Right renal pelvis (tissue), 4 donors: ENCODE measurements at regions not wholly inside any gene's neighbourhood (a gene's known extent, or its start where the extent isn't known, plus 50 kb on each side); places are given as distances from the start of the nearest gene placed in this dataset.

ENCODE experiments used
- DNase-seq, 4 donors: peaks; one replicate each; pipeline ENCODE4 v3.0.0-alpha.2; 2013; ENCODE audit warnings: low read depth in 4 of 4, low spot score in 3 of 4, missing footprints in 1 of 4

DNA sequence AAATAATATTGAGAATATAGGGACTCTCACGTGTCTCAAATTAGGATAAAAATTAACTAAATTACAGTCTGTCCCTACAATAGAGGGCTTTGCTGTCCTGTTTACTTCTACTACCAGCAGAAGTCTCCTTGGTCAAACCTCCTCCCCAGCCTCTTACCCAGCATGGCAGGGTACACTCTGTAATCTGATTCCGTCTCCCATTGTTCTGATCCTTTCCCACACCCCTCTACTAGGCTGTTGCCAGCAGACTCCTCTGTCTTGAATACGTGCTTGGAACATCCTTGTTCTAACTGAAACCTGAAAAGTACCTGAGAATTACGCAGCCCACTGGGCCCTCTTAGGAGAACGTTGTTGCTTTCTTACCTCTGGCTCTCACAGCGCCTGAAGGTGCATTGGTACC is 112.2 kb upstream of the PREP start:
- no peak for DNase-seq

- DNase-seq = no peak
Measured at GRCh38 chr6:105514306-105514705, 111.4 kb upstream of the PREP start.

DNA sequence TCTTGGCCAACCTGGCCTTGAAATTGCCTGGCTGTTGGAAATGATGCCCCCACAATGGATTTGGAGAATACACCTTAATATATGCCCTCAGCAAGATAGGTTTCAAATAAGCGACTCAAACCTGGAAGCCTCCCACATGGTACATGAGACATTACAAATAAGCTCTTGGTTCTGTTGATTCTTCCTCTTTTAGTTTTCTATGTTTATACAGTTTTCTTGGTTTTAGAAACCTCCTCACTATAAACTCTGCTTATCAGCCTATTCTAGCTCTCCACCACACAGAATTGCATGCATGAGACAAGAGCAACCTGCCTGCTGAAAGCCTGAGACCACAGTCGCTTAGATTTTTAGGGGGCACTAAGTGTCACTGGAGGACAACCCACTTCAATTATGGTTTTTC is 108.8 kb upstream of the PREP start:
- DNase-seq = no peak

DNA sequence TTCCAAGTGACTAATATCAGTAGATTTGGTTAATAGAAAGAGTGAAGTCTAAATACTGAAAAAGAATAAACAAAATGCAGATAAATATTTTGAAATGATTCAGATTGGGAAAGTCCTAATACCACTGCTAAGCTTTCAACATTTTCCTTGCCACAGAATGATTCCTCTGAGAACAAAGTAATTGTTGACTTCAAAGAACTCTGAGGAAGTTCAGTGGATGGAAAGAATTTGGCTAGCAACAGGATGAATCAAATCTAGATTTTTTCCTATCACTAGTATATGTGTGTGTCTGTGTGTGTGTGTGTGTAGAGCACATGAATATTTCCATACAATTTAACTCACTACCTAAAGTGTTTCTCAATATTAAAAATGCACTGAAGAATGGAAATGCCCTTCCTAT is 107.9 kb upstream of the PREP start:
- no peak for DNase-seq

GRCh38 chr6:105509506-105510331 is 106.8 kb upstream of the PREP start:
- no peak for DNase-seq

- no peak for DNase-seq
Measured at GRCh38 chr6:105507811-105508210, 104.9 kb upstream of the PREP start.

DNA sequence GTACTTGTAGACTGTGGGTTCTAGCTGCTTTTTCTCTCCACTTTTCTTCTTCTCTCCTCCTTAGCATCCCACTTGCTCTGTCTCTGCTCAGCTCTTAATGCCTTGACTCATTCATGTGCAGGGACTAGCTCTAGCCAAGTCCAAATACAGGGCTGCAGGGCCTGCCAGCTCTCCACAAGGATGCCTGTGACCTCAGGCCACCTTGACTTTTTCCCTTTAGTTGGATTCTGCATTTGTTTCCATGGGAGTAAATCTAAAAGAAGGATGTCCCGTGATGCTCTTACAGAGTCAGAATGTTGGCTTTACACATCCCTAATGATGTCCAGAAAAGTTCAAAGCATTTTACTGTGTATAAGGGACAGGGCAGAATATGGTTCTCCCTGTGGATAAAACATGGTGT is 101.8 kb upstream of the PREP start:
- DNase-seq = no peak

DNA sequence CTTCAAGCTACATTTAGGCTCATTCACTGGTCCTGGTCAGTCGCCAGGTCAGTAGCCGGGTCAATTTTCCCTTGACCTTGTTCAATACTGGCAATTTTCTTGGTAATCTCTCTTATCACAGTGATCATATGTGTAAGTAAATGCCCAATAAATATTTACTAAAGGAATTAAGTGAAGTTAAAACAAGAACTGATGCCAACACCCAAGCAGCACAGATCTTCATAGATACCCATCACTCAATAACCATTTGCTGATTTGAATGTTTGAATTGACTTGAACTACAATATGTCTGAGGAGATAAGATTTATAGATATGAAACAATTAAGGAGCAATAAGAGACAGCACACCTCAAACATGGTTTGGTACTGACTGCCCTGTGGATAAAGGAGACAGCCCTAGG is 100.8 kb upstream of the PREP start:
- DNase-seq = no peak

DNA sequence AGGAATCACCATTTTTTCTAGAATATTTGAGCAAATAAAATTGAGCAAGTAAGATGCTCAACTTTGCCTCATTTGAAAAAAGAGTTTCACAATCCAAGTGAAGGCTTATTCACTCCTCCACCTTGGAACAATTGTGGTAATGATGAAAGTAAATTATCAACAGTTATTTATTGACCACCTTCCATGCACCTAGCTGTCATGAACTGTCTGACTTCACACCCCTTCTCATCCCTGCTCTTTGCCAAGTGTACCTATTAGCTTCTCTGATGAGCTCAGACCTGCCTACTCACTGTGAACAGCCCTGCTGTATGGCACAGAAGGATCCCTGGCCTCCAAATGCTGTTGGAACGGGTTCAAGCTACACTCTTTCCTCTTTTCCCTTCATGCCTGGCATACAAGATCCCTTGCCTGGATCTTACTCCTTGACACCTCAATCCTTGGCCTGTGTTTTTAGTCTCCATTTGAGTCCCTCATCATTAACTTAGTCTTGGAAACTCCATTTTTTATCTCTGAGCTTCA is 99.0 kb upstream of the PREP start:
- no peak for DNase-seq

DNA sequence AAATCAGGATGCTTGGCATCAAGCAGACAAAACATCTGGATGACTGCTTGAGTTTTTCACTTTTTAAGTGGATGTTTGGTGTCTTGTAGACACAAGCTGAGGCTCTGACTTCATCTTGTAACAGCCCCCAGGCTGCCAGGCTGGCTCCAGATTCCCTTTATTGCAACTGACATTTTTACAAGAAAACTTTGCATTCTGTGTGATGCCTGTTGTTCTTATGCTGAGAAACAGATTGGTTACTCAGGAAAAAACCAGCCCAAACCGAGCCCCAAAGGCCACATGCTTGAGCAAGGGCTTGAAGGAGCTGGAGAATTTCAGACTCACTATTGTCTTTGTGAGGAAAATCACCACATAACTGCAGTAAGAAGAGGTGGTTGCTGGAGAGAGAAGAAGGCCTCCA is 98.4 kb upstream of the PREP start:
- no peak for DNase-seq

GRCh38 chr6:105500693-105501092 is 97.8 kb upstream of the PREP start:
- DNase-seq = no peak

DNA sequence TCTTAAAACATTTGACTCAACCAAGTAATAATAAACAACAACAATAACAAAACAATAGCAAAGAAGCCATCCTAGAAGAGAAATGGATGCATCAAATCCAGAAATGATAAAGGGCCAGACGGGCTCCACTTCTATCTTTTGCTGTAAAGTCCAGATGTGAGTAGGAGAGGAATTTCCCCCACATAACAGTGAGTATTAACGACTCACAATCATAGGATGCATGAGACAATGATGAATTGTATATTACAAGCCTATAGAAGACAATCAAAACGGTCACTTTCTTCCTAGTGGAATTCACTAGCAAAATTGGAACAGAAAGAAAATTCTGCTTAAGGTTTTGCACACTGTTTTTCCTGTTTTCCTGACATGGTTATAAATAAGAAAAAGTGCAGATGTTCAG is 97.0 kb upstream of the PREP start:
- no peak for DNase-seq

- DNase-seq = no peak
Measured at GRCh38 chr6:105499136-105499870, 96.4 kb upstream of the PREP start.

DNA sequence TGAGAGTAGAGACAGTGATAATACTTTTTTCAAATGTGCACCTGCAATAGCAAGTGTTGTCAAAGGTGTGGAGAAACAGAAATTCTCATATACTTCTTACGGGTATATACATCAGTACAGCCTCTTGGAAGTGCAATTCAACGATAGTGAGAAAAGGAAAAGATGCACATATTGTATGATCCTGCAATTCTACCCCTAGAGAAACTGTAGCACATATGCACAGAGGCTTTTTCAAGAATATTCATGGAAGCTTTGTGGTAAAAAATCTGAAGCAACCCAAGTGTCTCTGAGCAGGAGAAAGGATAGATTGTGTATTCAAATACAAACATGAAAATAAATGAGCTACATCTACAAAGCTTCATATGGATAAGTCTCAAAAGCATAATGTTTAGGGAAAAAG is 94.7 kb upstream of the PREP start:
- no peak for DNase-seq

DNA sequence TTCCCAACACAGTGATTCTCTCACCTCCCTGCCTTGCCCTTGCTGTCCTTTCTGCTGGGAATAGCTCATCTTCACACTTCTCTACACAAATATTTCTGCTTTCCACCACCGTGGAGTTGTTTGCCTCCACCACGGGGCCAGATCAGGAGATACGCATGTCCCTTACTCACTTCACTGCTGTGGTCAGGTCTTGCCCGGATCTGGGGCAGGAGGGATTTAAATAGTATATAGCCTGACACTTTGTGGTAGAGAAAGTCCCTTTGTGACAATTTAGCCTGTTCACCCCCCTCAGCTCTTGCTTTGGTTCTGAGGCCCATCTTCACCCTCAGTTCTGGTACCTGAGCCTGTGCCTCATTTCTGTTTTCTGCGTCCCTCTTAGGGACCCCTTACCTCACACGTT is 92.6 kb upstream of the PREP start:
- no peak for DNase-seq

GRCh38 chr6:105494688-105495087 is 91.8 kb upstream of the PREP start:
- DNase-seq = no peak

DNA sequence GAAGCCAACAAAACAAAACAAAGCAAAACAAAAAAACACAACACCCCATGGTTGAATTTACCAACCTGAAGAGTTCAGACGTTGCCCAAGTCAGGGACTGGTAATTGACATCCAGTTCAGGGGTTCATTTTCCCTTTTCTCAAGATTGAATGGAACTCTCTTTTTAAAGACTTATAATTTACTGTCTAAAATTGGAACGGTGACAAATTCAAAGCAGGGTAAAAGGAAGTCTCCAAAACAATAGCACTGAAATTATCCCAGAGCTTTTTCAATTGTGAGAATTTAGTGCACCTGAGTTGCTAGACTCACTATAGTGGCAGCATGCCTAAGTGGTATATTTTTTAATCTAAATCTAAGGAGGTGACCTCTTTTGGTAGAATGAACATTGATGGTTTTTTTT is 90.9 kb upstream of the PREP start:
- no peak for DNase-seq

- DNase-seq = no peak
Measured at GRCh38 chr6:105492706-105493673, 90.1 kb upstream of the PREP start.

DNA sequence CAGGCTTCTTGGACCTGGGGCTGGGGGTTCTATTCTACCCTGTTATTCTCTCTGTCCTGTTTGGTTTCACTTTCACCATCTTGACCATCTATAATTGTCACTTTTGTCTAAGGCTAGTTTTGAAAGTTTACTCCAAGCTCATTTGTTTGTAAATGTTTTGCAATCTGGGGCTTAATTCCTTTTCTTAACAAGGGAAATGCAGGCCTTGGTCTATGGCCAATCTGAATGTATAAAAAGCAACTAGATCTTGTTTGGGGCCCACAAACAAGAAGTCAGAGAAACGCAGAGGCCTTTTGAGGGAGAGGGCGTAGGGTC is 86.3 kb upstream of the PREP start:
- DNase-seq = no peak

DNA sequence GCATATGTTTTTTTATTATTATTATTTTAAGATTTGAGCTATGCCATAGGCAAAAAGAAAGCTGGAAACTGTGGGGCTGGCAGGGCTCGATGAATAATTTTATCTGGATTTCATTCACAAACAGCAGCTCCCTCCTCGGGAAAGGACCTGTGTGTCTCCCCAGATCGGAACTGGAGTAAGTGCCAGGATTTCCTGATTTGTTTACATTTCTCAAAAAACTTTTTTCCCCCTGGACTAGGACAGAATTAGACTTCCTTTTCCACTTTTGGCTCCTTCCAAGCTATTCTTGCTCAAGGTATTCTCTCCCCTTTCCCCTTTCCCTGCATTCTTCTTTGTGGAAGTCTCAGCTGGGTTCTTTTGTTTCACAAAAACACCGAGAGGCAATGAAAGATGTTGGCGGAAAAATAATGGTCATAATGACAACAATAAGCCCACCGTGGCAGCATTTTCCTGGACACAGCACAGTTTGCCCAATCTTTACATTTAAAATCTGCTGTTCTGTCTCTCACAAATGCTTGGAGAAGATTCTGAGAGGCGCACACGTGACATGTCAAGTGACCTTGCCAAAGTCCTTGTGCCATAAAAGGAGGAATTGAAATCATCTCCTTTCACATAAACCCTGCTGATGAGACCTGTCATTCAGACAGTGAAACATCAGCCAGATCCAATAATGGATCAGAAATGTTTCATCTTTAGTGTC is 85.8 kb upstream of the PREP start:
- DNase-seq = no peak
